IMR-90 (cell line): ENCODE measurements at regions not wholly inside any gene's neighbourhood (a gene's known extent, or its start where the extent isn't known, plus 50 kb on each side); places are given as distances from the start of the nearest gene placed in this dataset.

Source experiments
- ATAC-seq: fragments of 200-7000 bp; cut with Tn5 transposase; 2 replicates; pipeline ENCODE4 v1.9.1; 2020; ENCODE audit warnings: low read depth, mild to moderate bottlenecking, moderate library complexity
- BruUV-seq: library from RNA; stranded (reverse); fragments of 400-500 nt; replicated peaks from 2 replicates; lab custom pipeline; 2021; lab: Mats Ljungman, UMichigan
- CTCF ChIA-PET: fragments of 300-600 bp; formaldehyde crosslinking; extraction: SDS; loops from one replicate; lab custom pipeline; 2021; ENCODE audit warnings: antibody characterized with exemption; lab: Yijun Ruan, JAX
- POLR2A ChIA-PET: fragments of 300-600 bp; sonication (Branson Sonifier 250); formaldehyde crosslinking; loops from one replicate; lab custom pipeline; 2022; ENCODE audit warnings: antibody characterized with exemption; ENCODE audit not compliant: unreplicated experiment; lab: Charles Lee
- DNase-seq: peaks from one replicate; pipeline ENCODE4 v3.0.0; 2013
- H2AFZ ChIP-seq: replicated peaks from 2 replicates; pipeline ENCODE3; 2013; ENCODE audit warnings: low read length, mild to moderate bottlenecking; ENCODE audit not compliant: poor library complexity
- H2AK5ac ChIP-seq: 2 replicates; pipeline ENCODE4 v1.6.1; 2013; ENCODE audit warnings: low read depth, low read length, inconsistent platforms
- H2AK9ac ChIP-seq: replicated peaks from 2 replicates; pipeline ENCODE3; 2013; ENCODE audit warnings: mild to moderate bottlenecking, low read depth, low read length, moderate library complexity; ENCODE audit not compliant: poor library complexity
- H2BK120ac ChIP-seq: 2 replicates; pipeline ENCODE4 v1.6.1; 2013; ENCODE audit warnings: low read depth, low read length, inconsistent platforms
- H2BK15ac ChIP-seq: 3 replicates; pipeline ENCODE4 v1.6.1; 2013; ENCODE audit warnings: low read depth, low read length, inconsistent platforms
- H2BK20ac ChIP-seq: 2 replicates; pipeline ENCODE4 v1.6.1; 2013; ENCODE audit warnings: low read depth, mild to moderate bottlenecking, inconsistent platforms, low read length, moderate library complexity
- H2BK5ac ChIP-seq: 2 replicates; pipeline ENCODE4 v1.6.1; 2013; ENCODE audit warnings: mild to moderate bottlenecking, low read depth, low read length, inconsistent platforms; ENCODE audit not compliant: poor library complexity, severe bottlenecking
- H3K14ac ChIP-seq: replicated peaks from 2 replicates; pipeline ENCODE4 v1.6.1; 2013; ENCODE audit warnings: low read depth, low read length, inconsistent platforms
- H3K18ac ChIP-seq: 2 replicates; pipeline ENCODE4 v1.6.1; 2013; ENCODE audit warnings: low read depth, low read length, control low read depth
- H3K23ac ChIP-seq: 2 replicates; pipeline ENCODE4 v1.6.1; 2013; ENCODE audit warnings: low read depth, low read length, inconsistent platforms
- H3K27ac ChIP-seq: 2 replicates; pipeline ENCODE4 v1.5.1; 2013; ENCODE audit warnings: mild to moderate bottlenecking, control low read depth, low read length; ENCODE audit not compliant: insufficient read depth
- H3K27me3 ChIP-seq: 2 replicates; pipeline ENCODE4 v1.6.1; 2013; ENCODE audit warnings: low read length; ENCODE audit not compliant: control insufficient read depth, insufficient read depth
- H3K36me3 ChIP-seq: 2 replicates; pipeline ENCODE4 v1.6.1; 2013; ENCODE audit warnings: low read length, mixed read lengths; ENCODE audit not compliant: control insufficient read depth, insufficient read depth
- H3K4ac ChIP-seq: 2 replicates; pipeline ENCODE4 v1.6.1; 2013; ENCODE audit warnings: low read depth, low read length, inconsistent platforms
- H3K4me1 ChIP-seq: 2 replicates; pipeline ENCODE4 v1.6.1; 2013; ENCODE audit warnings: low read length, mixed read lengths; ENCODE audit not compliant: control insufficient read depth, insufficient read depth
- H3K4me2 ChIP-seq: 2 replicates; pipeline ENCODE4 v1.6.1; 2013; ENCODE audit warnings: low read depth, mild to moderate bottlenecking, control low read depth, low read length, moderate library complexity
- H3K4me3 ChIP-seq: 2 replicates; pipeline ENCODE4 v1.5.1; 2013; ENCODE audit warnings: low read depth, mild to moderate bottlenecking, control low read depth, low read length, moderate library complexity; ENCODE audit not compliant: insufficient read depth
- H3K56ac ChIP-seq: 2 replicates; pipeline ENCODE4 v1.6.1; 2013; ENCODE audit warnings: low read length, inconsistent platforms; ENCODE audit not compliant: insufficient read depth; ENCODE audit errors: extremely low read depth
- H3K79me1 ChIP-seq, 2 experiments: 2 replicates each; pipeline ENCODE4 v1.6.1; 2013; ENCODE audit warnings: low read length in 2 of 2, inconsistent platforms in 1 of 2, low read depth in 1 of 2
- H3K9ac ChIP-seq: 2 replicates; pipeline ENCODE4 v1.6.1; 2013; ENCODE audit warnings: low read depth, low read length, control low read depth
- H3K9me1 ChIP-seq: 2 replicates; pipeline ENCODE4 v1.6.1; 2013; ENCODE audit warnings: low read length, inconsistent platforms; ENCODE audit not compliant: insufficient read depth
- H3K9me3 ChIP-seq: 2 replicates; pipeline ENCODE4 v1.6.1; 2013; ENCODE audit warnings: low read length; ENCODE audit not compliant: control insufficient read depth, insufficient read depth
- H4K20me1 ChIP-seq: 2 replicates; pipeline ENCODE4 v1.6.1; 2013; ENCODE audit warnings: low read length, inconsistent platforms; ENCODE audit not compliant: insufficient read depth
- H4K5ac ChIP-seq: 2 replicates; pipeline ENCODE4 v1.6.1; 2013; ENCODE audit warnings: mild to moderate bottlenecking, low read depth, low read length, control low read depth
- H4K8ac ChIP-seq, 2 experiments: 2 replicates each; pipeline ENCODE4 v1.6.1; 2013; ENCODE audit warnings: low read depth in 2 of 2, low read length in 2 of 2, control low read depth in 1 of 2, inconsistent platforms in 1 of 2
- H4K91ac ChIP-seq: 2 replicates; pipeline ENCODE4 v1.6.1; 2013; ENCODE audit warnings: low read depth, low read length, inconsistent platforms; ENCODE audit not compliant: insufficient read depth
- BHLHE40 ChIP-seq: fragments of 150-350 bp; IDR thresholded peaks from 2 replicates; pipeline ENCODE4 v1.6.1; 2016; ENCODE audit warnings: mild to moderate bottlenecking, low read depth, low read length
- CEBPB ChIP-seq: IDR thresholded peaks from 2 replicates; pipeline ENCODE4 v1.6.1; 2012; ENCODE audit warnings: low read depth, low read length, improper control_type of control experiment
- CHD1 ChIP-seq: IDR thresholded peaks from 2 replicates; pipeline ENCODE4 v1.6.1; 2012; ENCODE audit warnings: low read depth, low read length, improper control_type of control experiment
- FOS ChIP-seq: fragments of 150-350 bp; IDR thresholded peaks from 2 replicates; pipeline ENCODE4 v1.6.1; 2016; ENCODE audit warnings: low read depth, low read length
- MAFK ChIP-seq: IDR thresholded peaks from 2 replicates; pipeline ENCODE4 v1.6.1; 2012; ENCODE audit warnings: low read depth, low read length, improper control_type of control experiment
- MXI1 ChIP-seq: IDR thresholded peaks from 2 replicates; pipeline ENCODE4 v1.6.1; 2012; ENCODE audit warnings: low read depth, mild to moderate bottlenecking, low read length, moderate library complexity, borderline replicate concordance
- NFE2L2 ChIP-seq: fragments of 150-350 bp; IDR thresholded peaks from 2 replicates; pipeline ENCODE4 v1.6.1; 2016; ENCODE audit warnings: low read depth, mild to moderate bottlenecking, low read length
- POLR2A ChIP-seq: IDR thresholded peaks from 2 replicates; pipeline ENCODE4 v1.6.1; 2012; ENCODE audit warnings: mild to moderate bottlenecking, low read depth, low read length
- RAD21 ChIP-seq: IDR thresholded peaks from 2 replicates; pipeline ENCODE4 v1.6.1; 2012; ENCODE audit warnings: low read length, improper control_type of control experiment
- RCOR1 ChIP-seq: IDR thresholded peaks from 2 replicates; pipeline ENCODE4 v1.6.1; 2012; ENCODE audit warnings: mild to moderate bottlenecking, low read length, improper control_type of control experiment; ENCODE audit not compliant: insufficient replicate concordance
- RFX5 ChIP-seq: IDR thresholded peaks from 2 replicates; pipeline ENCODE4 v1.8.0; 2012; ENCODE audit warnings: low read depth, mild to moderate bottlenecking, low read length, moderate library complexity
- SMC3 ChIP-seq: fragments of 150-350 bp; IDR thresholded peaks from 2 replicates; pipeline ENCODE4 v1.6.1; 2016; ENCODE audit warnings: low read depth, mild to moderate bottlenecking, antibody characterized with exemption, low read length, moderate library complexity
- WGBS, 2 experiments: methylation state at CpG; one replicate each; pipeline versions ENCODE4 v1.1.5 to v1.1.7; 2013; ENCODE audit warnings: missing lambda C conversion rate in 2 of 2; ENCODE audit not compliant: insufficient read length in 1 of 2; ENCODE audit errors: extremely low coverage in 2 of 2; 5-methylcytosine and 5-hydroxymethylcytosine counted together
- dilution Hi-C: fragments of 300-500 bp; cut with HindIII; formaldehyde crosslinking; loops from one replicate; pipeline ENCODE4 v1.14.3; 2018; ENCODE audit warnings: low sequenced_read_pairs; ENCODE audit not compliant: unreplicated experiment
- in situ Hi-C: fragments of 300-500 bp; cut with MboI; formaldehyde crosslinking; loops from 3 replicates; pipeline ENCODE4 v1.14.3; 2019; ENCODE audit warnings: low sequenced_read_pairs, inconsistent platforms, mixed read lengths
- intact Hi-C: fragments of 100-400 bp; cut with micrococcal nuclease; formaldehyde crosslinking; loops from 2 replicates; pipeline ENCODE4 v1.10.0; 2022
- TF ChIP-seq, protein P1 (sequence below): conservative IDR thresholded peaks from 2 replicates; pipeline ENCODE4 v1.5.1; 2012; ENCODE audit warnings: mild to moderate bottlenecking, low read depth, low read length, improper control_type of control experiment
- TF ChIP-seq, protein P2 (sequence below): fragments of 150-350 bp; IDR thresholded peaks from 2 replicates; pipeline ENCODE4 v1.6.1; 2017; ENCODE audit warnings: mild to moderate bottlenecking, antibody characterized with exemption, low read length, low read depth
- TF ChIP-seq, protein P3 (sequence below): fragments of 150-350 bp; IDR thresholded peaks from 2 replicates; pipeline ENCODE4 v1.6.1; 2016; ENCODE audit warnings: low read depth, mild to moderate bottlenecking, low read length, moderate library complexity, borderline replicate concordance

DNA sequence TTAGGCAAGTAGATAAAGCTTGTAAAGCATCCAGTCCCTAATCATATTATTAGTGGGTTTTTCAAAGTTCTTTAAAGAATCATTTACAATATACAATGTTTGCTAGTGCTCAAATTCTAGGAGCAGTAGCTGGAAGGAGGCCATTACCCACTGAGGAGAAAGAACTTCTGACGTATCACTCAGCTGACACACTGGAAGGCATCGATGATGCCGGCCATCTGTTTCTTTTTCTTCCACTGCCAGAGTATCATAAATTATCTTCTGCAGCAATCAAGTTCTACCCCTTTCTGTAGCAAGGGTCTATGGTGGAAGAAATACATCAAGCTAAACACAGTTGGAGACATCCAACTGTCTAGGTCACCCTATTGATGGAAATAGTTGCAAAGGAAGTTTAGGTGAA is 243.2 kb upstream of the LRRN1 start:
- DNase-seq: no peak
- H2BK120ac ChIP-seq: no peak overlapping the region
- no peak for ATAC-seq

More for the DNA sequence above, 243.2 kb upstream of the LRRN1 start:
- no peak overlapping the region for H3K4me2 ChIP-seq
- no peak overlapping the region for H3K4me3 ChIP-seq
- in situ Hi-C loops: no loop called here
- no peak overlapping the region for H3K14ac ChIP-seq
- no CpG with 5 or more reads among the region's 3 CpGs for WGBS, 2 experiments
- no peaks in the 10 kb centered on the region for H3K27me3 ChIP-seq
- H2BK20ac ChIP-seq: no peak overlapping the region
- H3K27ac ChIP-seq: no peak overlapping the region
- no peak overlapping the region for H2BK15ac ChIP-seq
- H2AK9ac ChIP-seq: no peak overlapping the region
- intact Hi-C loops: no loop called here
- no peaks in the 10 kb centered on the region for H3K4me1 ChIP-seq
- no peaks in the 10 kb centered on the region for H4K20me1 ChIP-seq
- H3K9me1 ChIP-seq: no peaks in the 10 kb centered on the region
- no TSS peak for BruUV-seq
- H3K79me1 ChIP-seq: no peaks in the 10 kb centered on the region
- H3K36me3 ChIP-seq: no peaks in the 10 kb centered on the region
- POLR2A ChIA-PET: interaction anchor here (0.6 kb wide), 1 partner anchor 9 kb away, joined by 3 read pairs; no protein-coding TSS in a partner anchor
- dilution Hi-C loops: no loop called here
- H3K9ac ChIP-seq: no peak overlapping the region
- H4K8ac ChIP-seq: no peak overlapping the region
- H3K9me3 ChIP-seq: peaks cover 14% of the 10 kb centered on the region
- TF ChIP-seq, protein P1, sequence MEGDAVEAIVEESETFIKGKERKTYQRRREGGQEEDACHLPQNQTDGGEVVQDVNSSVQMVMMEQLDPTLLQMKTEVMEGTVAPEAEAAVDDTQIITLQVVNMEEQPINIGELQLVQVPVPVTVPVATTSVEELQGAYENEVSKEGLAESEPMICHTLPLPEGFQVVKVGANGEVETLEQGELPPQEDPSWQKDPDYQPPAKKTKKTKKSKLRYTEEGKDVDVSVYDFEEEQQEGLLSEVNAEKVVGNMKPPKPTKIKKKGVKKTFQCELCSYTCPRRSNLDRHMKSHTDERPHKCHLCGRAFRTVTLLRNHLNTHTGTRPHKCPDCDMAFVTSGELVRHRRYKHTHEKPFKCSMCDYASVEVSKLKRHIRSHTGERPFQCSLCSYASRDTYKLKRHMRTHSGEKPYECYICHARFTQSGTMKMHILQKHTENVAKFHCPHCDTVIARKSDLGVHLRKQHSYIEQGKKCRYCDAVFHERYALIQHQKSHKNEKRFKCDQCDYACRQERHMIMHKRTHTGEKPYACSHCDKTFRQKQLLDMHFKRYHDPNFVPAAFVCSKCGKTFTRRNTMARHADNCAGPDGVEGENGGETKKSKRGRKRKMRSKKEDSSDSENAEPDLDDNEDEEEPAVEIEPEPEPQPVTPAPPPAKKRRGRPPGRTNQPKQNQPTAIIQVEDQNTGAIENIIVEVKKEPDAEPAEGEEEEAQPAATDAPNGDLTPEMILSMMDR: no peak
- TF ChIP-seq NFE2L2: no peak
- no peak for TF ChIP-seq MAFK
- TF ChIP-seq BHLHE40: no peak
- no peak for TF ChIP-seq RCOR1
- TF ChIP-seq RFX5: no peak
- TF ChIP-seq, protein P2, sequence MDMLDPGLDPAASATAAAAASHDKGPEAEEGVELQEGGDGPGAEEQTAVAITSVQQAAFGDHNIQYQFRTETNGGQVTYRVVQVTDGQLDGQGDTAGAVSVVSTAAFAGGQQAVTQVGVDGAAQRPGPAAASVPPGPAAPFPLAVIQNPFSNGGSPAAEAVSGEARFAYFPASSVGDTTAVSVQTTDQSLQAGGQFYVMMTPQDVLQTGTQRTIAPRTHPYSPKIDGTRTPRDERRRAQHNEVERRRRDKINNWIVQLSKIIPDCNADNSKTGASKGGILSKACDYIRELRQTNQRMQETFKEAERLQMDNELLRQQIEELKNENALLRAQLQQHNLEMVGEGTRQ: no peak
- TF ChIP-seq, protein P3, sequence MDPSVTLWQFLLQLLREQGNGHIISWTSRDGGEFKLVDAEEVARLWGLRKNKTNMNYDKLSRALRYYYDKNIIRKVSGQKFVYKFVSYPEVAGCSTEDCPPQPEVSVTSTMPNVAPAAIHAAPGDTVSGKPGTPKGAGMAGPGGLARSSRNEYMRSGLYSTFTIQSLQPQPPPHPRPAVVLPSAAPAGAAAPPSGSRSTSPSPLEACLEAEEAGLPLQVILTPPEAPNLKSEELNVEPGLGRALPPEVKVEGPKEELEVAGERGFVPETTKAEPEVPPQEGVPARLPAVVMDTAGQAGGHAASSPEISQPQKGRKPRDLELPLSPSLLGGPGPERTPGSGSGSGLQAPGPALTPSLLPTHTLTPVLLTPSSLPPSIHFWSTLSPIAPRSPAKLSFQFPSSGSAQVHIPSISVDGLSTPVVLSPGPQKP: no peak
- no peak for TF ChIP-seq CEBPB
- TF ChIP-seq RAD21: no peak
- no peak for TF ChIP-seq MXI1
- TF ChIP-seq CHD1: no peak
- TF ChIP-seq FOS: no peak
- no peak for TF ChIP-seq SMC3
- TF ChIP-seq POLR2A: no peak
- H2BK5ac ChIP-seq: no peak overlapping the region
- no peak overlapping the region for H4K91ac ChIP-seq
- no peak overlapping the region for H3K56ac ChIP-seq
- H2AFZ ChIP-seq: no peak overlapping the region
- no peak overlapping the region for H3K23ac ChIP-seq
- CTCF ChIA-PET: no interaction called here
- H2AK5ac ChIP-seq: no peak overlapping the region
- no peak overlapping the region for H3K18ac ChIP-seq
- H3K4ac ChIP-seq: no peak overlapping the region
- no peak overlapping the region for H4K5ac ChIP-seq
